NT2/D1 (cell line): ENCODE measurements at regions not wholly inside any gene's neighbourhood (a gene's known extent, or its start where the extent isn't known, plus 50 kb on each side); places are given as distances from the start of the nearest gene placed in this dataset.

Experiments
- SUZ12 ChIP-seq: IDR thresholded peaks from 2 replicates; pipeline ENCODE4 v1.6.1; 2011; ENCODE audit not compliant: insufficient read length, insufficient read depth; ENCODE audit errors: extremely low read depth
- YY1 ChIP-seq: IDR thresholded peaks from 2 replicates; pipeline ENCODE4 v1.6.1; 2011; ENCODE audit not compliant: insufficient read length, insufficient read depth
- ZNF274 ChIP-seq: IDR thresholded peaks from 2 replicates; pipeline ENCODE4 v1.6.1; 2011; ENCODE audit warnings: mild to moderate bottlenecking, low read depth, low read length

- TF ChIP-seq ZNF274 (no peak), YY1 (no peak), SUZ12 (no peak)
Measured at GRCh38 chr1:186609183-186609582, 71.0 kb downstream of the PTGS2 start.
